ENCODE measurements at regions not wholly inside any gene's neighbourhood (a gene's known extent, or its start where the extent isn't known, plus 50 kb on each side); places are given as distances from the start of the nearest gene placed in this dataset.

- TF ChIP-seq ZNF532 (CRISPR knock-in tag; IDR thresholded peaks at IDR 0.05; ENCODE audit: borderline replicate concordance): no peak
- no peak for TF ChIP-seq USF1 (CRISPR knock-in tag; IDR thresholded peaks at IDR 0.05)
Observed at GRCh38 chr10:90658791-90659190, 199.0 kb downstream of the HTR7 start (continued).

GRCh38 chr10:90665905-90666662, 191.8 kb downstream of the HTR7 start:
- Mint-ChIP-seq H3K4me1 (peaks cover 9% of the 10 kb centered on the region; the same call in 1 of the 2 replicates), H3K36me3 (no peaks in the 10 kb centered on the region), H3K9me3 (no peaks in the 10 kb centered on the region), H3K27ac (no peak overlapping the region), H3K27me3 (ENCODE audit: low read depth) (no peaks in the 10 kb centered on the region), H3K4me3 (no peak overlapping the region)
- POLR2A ChIA-PET: no interaction called here
- ATAC-seq (peak; percentile 62), DNase-seq (ENCODE audit: low spot score) (peak; percentile 20)
- CTCF ChIA-PET: no interaction called here
- no peak for TF ChIP-seq ZNF121 (CRISPR knock-in tag; IDR thresholded peaks at IDR 0.05)
- no peak for TF ChIP-seq TEAD4 (CRISPR knock-in tag; IDR thresholded peaks at IDR 0.05)
- no peak for TF ChIP-seq NR3C1 (CRISPR knock-in tag; conservative IDR thresholded peaks at IDR 0.05; ENCODE audit: low read depth)
- no peak for TF ChIP-seq ZNF263 (CRISPR knock-in tag; IDR thresholded peaks at IDR 0.05; ENCODE audit: low read depth)
- no peak for TF ChIP-seq ESRRA (CRISPR knock-in tag; IDR thresholded peaks at IDR 0.05; ENCODE audit: borderline replicate concordance)
- TF ChIP-seq CDX4 (CRISPR knock-in tag; IDR thresholded peaks at IDR 0.05; ENCODE audit: borderline replicate concordance): no peak
- no peak for TF ChIP-seq ZNF317 (CRISPR knock-in tag; IDR thresholded peaks at IDR 0.05; ENCODE audit: borderline replicate concordance, low read depth)
- TF ChIP-seq ZNF423 (CRISPR knock-in tag; IDR thresholded peaks at IDR 0.05): no peak
- no peak for TF ChIP-seq ZNF512 (CRISPR knock-in tag; IDR thresholded peaks at IDR 0.05; ENCODE audit: borderline replicate concordance)
- no peak for TF ChIP-seq TP53 (CRISPR knock-in tag; IDR thresholded peaks at IDR 0.05)
- TF ChIP-seq ARID4B (CRISPR knock-in tag; IDR thresholded peaks at IDR 0.05; ENCODE audit: borderline replicate concordance): no peak
- no peak for TF ChIP-seq ETV6 (CRISPR knock-in tag; IDR thresholded peaks at IDR 0.05)
- no peak for TF ChIP-seq MLX (CRISPR knock-in tag; IDR thresholded peaks at IDR 0.05)
- TF ChIP-seq USF1 (CRISPR knock-in tag; IDR thresholded peaks at IDR 0.05): no peak
- TF ChIP-seq ERG (CRISPR knock-in tag; IDR thresholded peaks at IDR 0.05): no peak
- TF ChIP-seq PRRX2 (CRISPR knock-in tag; IDR thresholded peaks at IDR 0.05): no peak

Measured in WTC11 (cell line).